ENCODE measurements at regions not wholly inside any gene's neighbourhood (a gene's known extent, or its start where the extent isn't known, plus 50 kb on each side); places are given as distances from the start of the nearest gene placed in this dataset.

- TF ChIP-seq LARP7 (IDR thresholded peaks at IDR 0.05) (no peak), NFYA (IDR thresholded peaks at IDR 0.05; ENCODE audit: borderline replicate concordance, low read depth, low read length) (no peak), ZNF592 (IDR thresholded peaks at IDR 0.05) (no peak), SREBF2 (IDR thresholded peaks at IDR 0.05; ENCODE audit: low read length) (no peak), ZNF384 (IDR thresholded peaks at IDR 0.05; ENCODE audit: borderline replicate concordance, low read depth, low read length) (no peak), RAD51 (IDR thresholded peaks at IDR 0.05) (no peak), IRF5 (IDR thresholded peaks at IDR 0.05; ENCODE audit: borderline replicate concordance) (no peak)
- TF ChIP-seq, protein P1, sequence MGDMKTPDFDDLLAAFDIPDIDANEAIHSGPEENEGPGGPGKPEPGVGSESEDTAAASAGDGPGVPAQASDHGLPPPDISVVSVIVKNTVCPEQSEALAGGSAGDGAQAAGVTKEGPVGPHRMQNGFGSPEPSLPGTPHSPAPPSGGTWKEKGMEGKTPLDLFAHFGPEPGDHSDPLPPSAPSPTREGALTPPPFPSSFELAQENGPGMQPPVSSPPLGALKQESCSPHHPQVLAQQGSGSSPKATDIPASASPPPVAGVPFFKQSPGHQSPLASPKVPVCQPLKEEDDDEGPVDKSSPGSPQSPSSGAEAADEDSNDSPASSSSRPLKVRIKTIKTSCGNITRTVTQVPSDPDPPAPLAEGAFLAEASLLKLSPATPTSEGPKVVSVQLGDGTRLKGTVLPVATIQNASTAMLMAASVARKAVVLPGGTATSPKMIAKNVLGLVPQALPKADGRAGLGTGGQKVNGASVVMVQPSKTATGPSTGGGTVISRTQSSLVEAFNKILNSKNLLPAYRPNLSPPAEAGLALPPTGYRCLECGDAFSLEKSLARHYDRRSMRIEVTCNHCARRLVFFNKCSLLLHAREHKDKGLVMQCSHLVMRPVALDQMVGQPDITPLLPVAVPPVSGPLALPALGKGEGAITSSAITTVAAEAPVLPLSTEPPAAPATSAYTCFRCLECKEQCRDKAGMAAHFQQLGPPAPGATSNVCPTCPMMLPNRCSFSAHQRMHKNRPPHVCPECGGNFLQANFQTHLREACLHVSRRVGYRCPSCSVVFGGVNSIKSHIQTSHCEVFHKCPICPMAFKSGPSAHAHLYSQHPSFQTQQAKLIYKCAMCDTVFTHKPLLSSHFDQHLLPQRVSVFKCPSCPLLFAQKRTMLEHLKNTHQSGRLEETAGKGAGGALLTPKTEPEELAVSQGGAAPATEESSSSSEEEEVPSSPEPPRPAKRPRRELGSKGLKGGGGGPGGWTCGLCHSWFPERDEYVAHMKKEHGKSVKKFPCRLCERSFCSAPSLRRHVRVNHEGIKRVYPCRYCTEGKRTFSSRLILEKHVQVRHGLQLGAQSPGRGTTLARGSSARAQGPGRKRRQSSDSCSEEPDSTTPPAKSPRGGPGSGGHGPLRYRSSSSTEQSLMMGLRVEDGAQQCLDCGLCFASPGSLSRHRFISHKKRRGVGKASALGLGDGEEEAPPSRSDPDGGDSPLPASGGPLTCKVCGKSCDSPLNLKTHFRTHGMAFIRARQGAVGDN (IDR thresholded peaks at IDR 0.05) = no peak
- no peaks in the 10 kb centered on the region for H3K79me2 ChIP-seq (ENCODE audit: control insufficient read depth, insufficient read depth, low read length)
- H2AFZ ChIP-seq (ENCODE audit: control insufficient read depth, low read depth, low read length) = no peak overlapping the region
- ATAC-seq (no peak), DNase-seq (ENCODE audit: low read depth, low spot score) (no peak), FAIRE-seq (no peak)
- H3K9ac ChIP-seq (ENCODE audit: control insufficient read depth, insufficient read depth, low read length) = no peak overlapping the region
- no peak overlapping the region for H3K27ac ChIP-seq (ENCODE audit: control insufficient read depth, insufficient read depth)
- intact Hi-C loops (cut with micrococcal nuclease; ENCODE audit: unreplicated experiment) (no loop called here), in situ Hi-C loops (cut with MboI) (no loop called here)
- no peaks in the 10 kb centered on the region for H3K9me3 ChIP-seq (replicated peaks; ENCODE audit: control insufficient read depth, insufficient read depth, low read length)
- H3K4me1 ChIP-seq (ENCODE audit: control insufficient read depth, insufficient read depth, low read length) = no peaks in the 10 kb centered on the region
- SMC1A ChIA-PET (ENCODE audit: uncharacterized antibody, unreplicated experiment) = no interaction called here
- RAD21 ChIA-PET (ENCODE audit: unreplicated experiment) = no interaction called here
- no peak overlapping the region for H3K4me2 ChIP-seq (ENCODE audit: control insufficient read depth, insufficient read depth)
- POLR2A ChIA-PET = no interaction called here
- WGBS (ENCODE audit: insufficient coverage, insufficient replicate concordance, low lambda C conversion rate, missing lambda C conversion rate) = 31% methylated on average over 3 of the region's 3 CpGs
- H3K27me3 ChIP-seq (replicated peaks in 1 of 2; ENCODE audit: control insufficient read depth in 2 of 2, insufficient read depth in 2 of 2, low read length in 1 of 2) = no peaks in the 10 kb centered on the region
- no TSS peak for BruUV-seq (replicated peaks)
- H4K20me1 ChIP-seq (ENCODE audit: control insufficient read depth, insufficient read depth) = no peaks in the 10 kb centered on the region
- CTCF ChIA-PET = interaction anchor here (0.8 kb wide), 1 partner anchor 12 kb away, joined by 3 read pairs; no protein-coding TSS in a partner anchor
- no peak overlapping the region for H3K4me3 ChIP-seq
- H3K36me3 ChIP-seq (ENCODE audit: control insufficient read depth in 2 of 2, insufficient read depth in 2 of 2, low read length in 1 of 2) = no peaks in the 10 kb centered on the region
These were observed 1009.3 kb upstream of the PRMT6 start for GRCh38 chr1:106047210-106047609.

Measured in GM12878 (cell line).